DOHH2 (cell line): ENCODE measurements at regions not wholly inside any gene's neighbourhood (a gene's known extent, or its start where the extent isn't known, plus 50 kb on each side); places are given as distances from the start of the nearest gene placed in this dataset.

Source experiments
- H3F3A ChIP-seq: fragments of 200-600 bp; sonication (generic), shearing (Covaris generic); 2 replicates; pipeline ENCODE4 v1.6.0; 2016; ENCODE audit warnings: antibody characterized with exemption, mild to moderate bottlenecking; ENCODE audit not compliant: control insufficient read depth, insufficient read depth
- H3K27ac ChIP-seq: fragments of 200-600 bp; sonication (generic); 2 replicates; pipeline ENCODE4 v1.5.1; 2014; ENCODE audit warnings: low read depth, mild to moderate bottlenecking, low read length, moderate library complexity
- H3K27me3 ChIP-seq: fragments of 200-600 bp; sonication (generic); 2 replicates; pipeline ENCODE4 v1.6.1; 2014; ENCODE audit warnings: mild to moderate bottlenecking, low read length, mixed read lengths; ENCODE audit not compliant: control insufficient read depth
- H3K36me3 ChIP-seq: fragments of 200-600 bp; sonication (generic); 2 replicates; pipeline ENCODE4 v1.6.1; 2014; ENCODE audit warnings: mild to moderate bottlenecking, low read length, moderate library complexity, mixed read lengths; ENCODE audit not compliant: control insufficient read depth
- H3K4me1 ChIP-seq: fragments of 200-600 bp; sonication (generic); 2 replicates; pipeline ENCODE4 v1.6.1; 2014; ENCODE audit warnings: mild to moderate bottlenecking, low read length, mixed read lengths; ENCODE audit not compliant: control insufficient read depth
- H3K4me2 ChIP-seq: fragments of 200-600 bp; sonication (generic); 2 replicates; pipeline ENCODE4 v1.6.0; 2014; ENCODE audit warnings: mild to moderate bottlenecking, low read length, moderate library complexity
- H3K4me3 ChIP-seq: fragments of 200-600 bp; sonication (generic); 2 replicates; pipeline ENCODE4 v1.5.1; 2014; ENCODE audit warnings: mild to moderate bottlenecking, low read length, mixed read lengths
- H3K79me2 ChIP-seq: fragments of 200-600 bp; sonication (generic); 2 replicates; pipeline ENCODE4 v1.6.1; 2014; ENCODE audit warnings: mild to moderate bottlenecking, low read length, mixed read lengths; ENCODE audit not compliant: control insufficient read depth
- H3K9me2 ChIP-seq: fragments of 200-600 bp; sonication (generic); replicated peaks from 2 replicates; pipeline ENCODE4 v1.6.1; 2014; ENCODE audit warnings: mild to moderate bottlenecking, low read length, mixed read lengths; ENCODE audit not compliant: control insufficient read depth
- H3K9me3 ChIP-seq: fragments of 200-600 bp; sonication (generic); 2 replicates; pipeline ENCODE4 v1.6.1; 2014; ENCODE audit warnings: antibody characterized with exemption, low read length, mixed read lengths; ENCODE audit not compliant: control insufficient read depth, insufficient read depth
- H4K20me1 ChIP-seq: fragments of 200-600 bp; sonication (generic); 2 replicates; pipeline ENCODE4 v1.6.0; 2014; ENCODE audit warnings: low read depth, mild to moderate bottlenecking, antibody characterized with exemption, low read length, moderate library complexity; ENCODE audit not compliant: control insufficient read depth, insufficient read depth
- CTCF ChIP-seq: fragments of 200-600 bp; sonication (generic); IDR thresholded peaks from one replicate; pipeline ENCODE4 v1.5.1; 2014; ENCODE audit warnings: antibody characterized with exemption, mild to moderate bottlenecking, low read depth, low read length; ENCODE audit not compliant: poor library complexity, severe bottlenecking
- EZH2phosphoT487 ChIP-seq: fragments of 200-600 bp; sonication (generic); IDR thresholded peaks from 2 replicates; pipeline ENCODE4 v1.6.1; 2017; ENCODE audit warnings: borderline replicate concordance, mild to moderate bottlenecking, antibody characterized with exemption, low read length, moderate library complexity, mixed read lengths

GRCh38 chr10:21238717-21239116 lies 286.8 kb downstream of the SKIDA1 start:
- Histone ChIP-seq H3K9me2 (no peaks in the 10 kb centered on the region), H3K79me2 (no peaks in the 10 kb centered on the region), H4K20me1 (no peaks in the 10 kb centered on the region), H3K27ac (no peak overlapping the region), H3K4me3 (no peak overlapping the region), H3K36me3 (no peaks in the 10 kb centered on the region), H3K27me3 (no peaks in the 10 kb centered on the region), H3K9me3 (no peaks in the 10 kb centered on the region), H3F3A (no peaks in the 10 kb centered on the region), H3K4me2 (no peak overlapping the region), H3K4me1 (no peaks in the 10 kb centered on the region)
- TF ChIP-seq CTCF (no peak), EZH2phosphoT487 (no peak)

GRCh38 chr10:21238044-21238443 lies 287.4 kb downstream of the SKIDA1 start:
- Histone ChIP-seq H4K20me1 (no peaks in the 10 kb centered on the region), H3K9me3 (no peaks in the 10 kb centered on the region), H3F3A (no peaks in the 10 kb centered on the region), H3K4me2 (no peak overlapping the region), H3K36me3 (no peaks in the 10 kb centered on the region), H3K4me3 (no peak overlapping the region), H3K27ac (no peak overlapping the region), H3K4me1 (no peaks in the 10 kb centered on the region), H3K9me2 (no peaks in the 10 kb centered on the region), H3K79me2 (no peaks in the 10 kb centered on the region), H3K27me3 (no peaks in the 10 kb centered on the region)
- TF ChIP-seq CTCF (no peak), EZH2phosphoT487 (no peak)

- H3K9me2 ChIP-seq: no peaks in the 10 kb centered on the region
- H3K36me3 ChIP-seq: no peaks in the 10 kb centered on the region
- H3K9me3 ChIP-seq: no peaks in the 10 kb centered on the region
- H3F3A ChIP-seq: no peaks in the 10 kb centered on the region
- H3K4me1 ChIP-seq: no peaks in the 10 kb centered on the region
- H3K4me2 ChIP-seq: no peak overlapping the region
- H3K27me3 ChIP-seq: no peaks in the 10 kb centered on the region
- no peak overlapping the region for H3K27ac ChIP-seq
- no peak overlapping the region for H3K4me3 ChIP-seq
- TF ChIP-seq CTCF (no peak), EZH2phosphoT487 (no peak)
- no peaks in the 10 kb centered on the region for H4K20me1 ChIP-seq
- no peaks in the 10 kb centered on the region for H3K79me2 ChIP-seq
Measured at GRCh38 chr10:21234761-21235160, 290.7 kb downstream of the SKIDA1 start.

- no peaks in the 10 kb centered on the region for H3K36me3 ChIP-seq
Measured at GRCh38 chr10:21230219-21230618, 295.3 kb downstream of the SKIDA1 start.

More at GRCh38 chr10:21230219-21230618, 295.3 kb downstream of the SKIDA1 start:
- no peaks in the 10 kb centered on the region for H3K27me3 ChIP-seq
- no peaks in the 10 kb centered on the region for H3K79me2 ChIP-seq
- no peak for TF ChIP-seq EZH2phosphoT487
- TF ChIP-seq CTCF: no peak
- H3K9me2 ChIP-seq: no peaks in the 10 kb centered on the region
- H3K4me1 ChIP-seq: no peaks in the 10 kb centered on the region
- H3K4me3 ChIP-seq: no peak overlapping the region
- no peaks in the 10 kb centered on the region for H3K9me3 ChIP-seq
- H3K27ac ChIP-seq: no peak overlapping the region
- no peaks in the 10 kb centered on the region for H3F3A ChIP-seq
- no peaks in the 10 kb centered on the region for H4K20me1 ChIP-seq
- H3K4me2 ChIP-seq: no peak overlapping the region
